IPS-18a (cell line): ENCODE measurements at regions not wholly inside any gene's neighbourhood (a gene's known extent, or its start where the extent isn't known, plus 50 kb on each side); places are given as distances from the start of the nearest gene placed in this dataset.

Experiments used
- H3K27ac ChIP-seq: one replicate; pipeline ENCODE4 v1.5.1; 2013; ENCODE audit warnings: low read length
- H3K27me3 ChIP-seq: one replicate; pipeline ENCODE4 v1.6.1; 2013; ENCODE audit warnings: mild to moderate bottlenecking, low read length; ENCODE audit not compliant: control insufficient read depth, insufficient read depth
- H3K36me3 ChIP-seq: one replicate; pipeline ENCODE4 v1.6.1; 2013; ENCODE audit warnings: low read depth, low read length; ENCODE audit not compliant: control insufficient read depth
- H3K4me1 ChIP-seq: one replicate; pipeline ENCODE4 v1.6.1; 2013; ENCODE audit warnings: low read depth, low read length; ENCODE audit not compliant: control insufficient read depth
- H3K4me3 ChIP-seq: one replicate; pipeline ENCODE4 v1.5.1; 2013; ENCODE audit warnings: low read length
- H3K9ac ChIP-seq: one replicate; pipeline ENCODE4 v1.6.1; 2013; ENCODE audit warnings: mild to moderate bottlenecking, low read length, moderate library complexity
- H3K9me3 ChIP-seq: one replicate; pipeline ENCODE4 v1.6.1; 2013; ENCODE audit warnings: low read depth, low read length; ENCODE audit not compliant: control insufficient read depth

- Histone ChIP-seq H3K27me3 (no peaks in the 10 kb centered on the region), H3K4me3 (no peak overlapping the region), H3K4me1 (no peaks in the 10 kb centered on the region), H3K9ac (no peak overlapping the region), H3K9me3 (no peaks in the 10 kb centered on the region), H3K36me3 (no peaks in the 10 kb centered on the region), H3K27ac (no peak overlapping the region)
Observed at GRCh38 chr10:2729197-2729596, 338.2 kb upstream of the PFKP start.

GRCh38 chr10:2728087-2728486 is 339.3 kb upstream of the PFKP start:
- H3K9me3 ChIP-seq: no peaks in the 10 kb centered on the region
- no peak overlapping the region for H3K9ac ChIP-seq
- H3K4me1 ChIP-seq: no peaks in the 10 kb centered on the region
- no peaks in the 10 kb centered on the region for H3K36me3 ChIP-seq
- no peak overlapping the region for H3K4me3 ChIP-seq
- H3K27me3 ChIP-seq: no peaks in the 10 kb centered on the region
- H3K27ac ChIP-seq: no peak overlapping the region

GRCh38 chr10:2716596-2716995 is 350.8 kb upstream of the PFKP start:
- no peak overlapping the region for H3K27ac ChIP-seq
- H3K27me3 ChIP-seq: no peaks in the 10 kb centered on the region
- no peak overlapping the region for H3K4me3 ChIP-seq
- no peaks in the 10 kb centered on the region for H3K9me3 ChIP-seq
- no peaks in the 10 kb centered on the region for H3K36me3 ChIP-seq
- H3K9ac ChIP-seq: no peak overlapping the region
- peaks cover 10% of the 10 kb centered on the region for H3K4me1 ChIP-seq

GRCh38 chr10:2714597-2714996 is 352.8 kb upstream of the PFKP start:
- Histone ChIP-seq H3K27me3 (no peaks in the 10 kb centered on the region), H3K4me3 (peak overlapping the region; percentile 22), H3K4me1 (peaks cover 10% of the 10 kb centered on the region), H3K27ac (no peak overlapping the region), H3K9ac (no peak overlapping the region), H3K36me3 (no peaks in the 10 kb centered on the region), H3K9me3 (peaks cover 7% of the 10 kb centered on the region)

GRCh38 chr10:2703953-2704352 is 363.4 kb upstream of the PFKP start:
- no peak overlapping the region for H3K9ac ChIP-seq
- H3K36me3 ChIP-seq: no peaks in the 10 kb centered on the region
- no peak overlapping the region for H3K4me3 ChIP-seq
- no peaks in the 10 kb centered on the region for H3K9me3 ChIP-seq
- H3K27me3 ChIP-seq: no peaks in the 10 kb centered on the region
- H3K4me1 ChIP-seq: no peaks in the 10 kb centered on the region
- no peak overlapping the region for H3K27ac ChIP-seq

GRCh38 chr10:2701802-2702201 is 365.5 kb upstream of the PFKP start:
- H3K9me3 ChIP-seq: no peaks in the 10 kb centered on the region
- H3K36me3 ChIP-seq: no peaks in the 10 kb centered on the region
- H3K4me1 ChIP-seq: no peaks in the 10 kb centered on the region
- H3K9ac ChIP-seq: no peak overlapping the region
- no peak overlapping the region for H3K4me3 ChIP-seq
- H3K27ac ChIP-seq: no peak overlapping the region
- H3K27me3 ChIP-seq: no peaks in the 10 kb centered on the region

GRCh38 chr10:2700626-2701305 is 366.6 kb upstream of the PFKP start:
- Histone ChIP-seq H3K4me1 (no peaks in the 10 kb centered on the region), H3K27me3 (no peaks in the 10 kb centered on the region), H3K27ac (no peak overlapping the region), H3K9me3 (no peaks in the 10 kb centered on the region), H3K9ac (no peak overlapping the region), H3K4me3 (no peak overlapping the region), H3K36me3 (no peaks in the 10 kb centered on the region)

GRCh38 chr10:2688958-2689357 is 378.4 kb upstream of the PFKP start:
- Histone ChIP-seq H3K27ac (no peak overlapping the region), H3K4me1 (no peaks in the 10 kb centered on the region), H3K36me3 (no peaks in the 10 kb centered on the region), H3K9me3 (no peaks in the 10 kb centered on the region), H3K27me3 (no peaks in the 10 kb centered on the region), H3K9ac (no peak overlapping the region), H3K4me3 (no peak overlapping the region)

GRCh38 chr10:2686691-2687090 is 380.7 kb upstream of the PFKP start:
- Histone ChIP-seq H3K27me3 (no peaks in the 10 kb centered on the region), H3K27ac (no peak overlapping the region), H3K36me3 (no peaks in the 10 kb centered on the region), H3K4me3 (no peak overlapping the region), H3K4me1 (no peaks in the 10 kb centered on the region), H3K9ac (no peak overlapping the region), H3K9me3 (no peaks in the 10 kb centered on the region)

- Histone ChIP-seq H3K9ac (no peak overlapping the region), H3K27me3 (no peaks in the 10 kb centered on the region), H3K4me1 (no peaks in the 10 kb centered on the region), H3K36me3 (no peaks in the 10 kb centered on the region), H3K27ac (no peak overlapping the region), H3K4me3 (no peak overlapping the region), H3K9me3 (no peaks in the 10 kb centered on the region)
Observed at GRCh38 chr10:2682491-2682890, 384.9 kb upstream of the PFKP start.

GRCh38 chr10:2681891-2682290 is 385.5 kb upstream of the PFKP start:
- H3K9ac ChIP-seq: no peak overlapping the region
- H3K4me3 ChIP-seq: no peak overlapping the region
- no peaks in the 10 kb centered on the region for H3K36me3 ChIP-seq
- no peaks in the 10 kb centered on the region for H3K27me3 ChIP-seq
- H3K4me1 ChIP-seq: no peaks in the 10 kb centered on the region
- no peak overlapping the region for H3K27ac ChIP-seq
- no peaks in the 10 kb centered on the region for H3K9me3 ChIP-seq

GRCh38 chr10:2680821-2681220 is 386.5 kb upstream of the PFKP start:
- Histone ChIP-seq H3K27ac (no peak overlapping the region), H3K4me1 (no peaks in the 10 kb centered on the region), H3K9me3 (no peaks in the 10 kb centered on the region), H3K4me3 (no peak overlapping the region), H3K36me3 (no peaks in the 10 kb centered on the region), H3K27me3 (no peaks in the 10 kb centered on the region), H3K9ac (no peak overlapping the region)
